Upper lobe of left lung (tissue), 4 donors: ENCODE measurements at regions not wholly inside any gene's neighbourhood (a gene's known extent, or its start where the extent isn't known, plus 50 kb on each side); places are given as distances from the start of the nearest gene placed in this dataset.

ENCODE experiments used
- CTCF ChIP-seq, 6 experiments: fragments of 450-650 bp in 4 of 6; fragments of 200-600 bp in 2 of 6; sonication (generic) in 2 of 6; IDR thresholded peaks; one replicate each; pipeline ENCODE4 v1.5.1; 2016 to 2019; ENCODE audit warnings: antibody characterized with exemption in 6 of 6
- EP300 ChIP-seq, 4 donors: sonication (generic); formaldehyde crosslinking; IDR thresholded peaks; one replicate each; pipeline ENCODE4 v1.5.1; 2017; ENCODE audit warnings: antibody characterized with exemption in 4 of 4, control low read depth in 2 of 4
- POLR2A ChIP-seq, 4 donors: fragments of 450-650 bp; IDR thresholded peaks; one replicate each; pipeline ENCODE4 v1.5.1; 2016 to 2017; ENCODE audit warnings: antibody characterized with exemption in 4 of 4, mild to moderate bottlenecking in 2 of 4

GRCh38 chr7:98521089-98521692, 95.9 kb upstream of the NPTX2 start:
- TF ChIP-seq CTCF (IDR thresholded peaks at IDR 0.05), result no peak
- TF ChIP-seq POLR2A (IDR thresholded peaks at IDR 0.05), result no peak
- no peak for TF ChIP-seq EP300 (IDR thresholded peaks at IDR 0.05)
